Panc1 (cell line): ENCODE measurements at regions not wholly inside any gene's neighbourhood (a gene's known extent, or its start where the extent isn't known, plus 50 kb on each side); places are given as distances from the start of the nearest gene placed in this dataset.
A peak's percentile ranks its signal among the peaks of the same experiment; 100 is the strongest.

ENCODE experiments used
- ATAC-seq: fragments of 200-7000 bp; cut with Tn5 transposase; 2 replicates; pipeline ENCODE4 v1.9.1; 2020; ENCODE audit warnings: mild to moderate bottlenecking, moderate library complexity
- BruUV-seq: library from RNA; stranded (reverse); fragments of 400-500 nt; replicated peaks from 2 replicates; lab custom pipeline; 2021; lab: Mats Ljungman, UMichigan
- CTCF ChIA-PET: fragments of 300-600 bp; sonication (Branson Sonifier 250); formaldehyde crosslinking; loops from one replicate; lab custom pipeline; 2022; ENCODE audit warnings: antibody characterized with exemption; lab: Charles Lee
- POLR2A ChIA-PET: fragments of 300-600 bp; sonication (Branson Sonifier 250); formaldehyde crosslinking; loops from one replicate; lab custom pipeline; 2022; ENCODE audit warnings: antibody characterized with exemption; lab: Charles Lee
- DNase-seq: peaks from one replicate; pipeline ENCODE4 v3.0.0-alpha.2; 2010; ENCODE audit warnings: low read depth, low spot score
- H3K27ac ChIP-seq: 2 replicates; pipeline ENCODE4 v1.5.1; 2011; ENCODE audit warnings: mild to moderate bottlenecking, low read length, inconsistent platforms
- H3K27me3 ChIP-seq: fragments of 200-500 bp; sonication (Bioruptor generic); 2 replicates; pipeline ENCODE4 v1.6.0; 2014; ENCODE audit warnings: low read length, inconsistent platforms; ENCODE audit not compliant: control insufficient read depth, insufficient read depth
- H3K36me3 ChIP-seq: fragments of 200-500 bp; sonication (Bioruptor generic); 2 replicates; pipeline ENCODE4 v1.5.1; 2014; ENCODE audit warnings: inconsistent platforms, mild to moderate bottlenecking, low read length, moderate library complexity; ENCODE audit not compliant: control insufficient read depth, insufficient read depth
- H3K4me1 ChIP-seq: 2 replicates; pipeline ENCODE4 v1.5.1; 2011; ENCODE audit warnings: inconsistent platforms, mild to moderate bottlenecking, low read length, moderate library complexity; ENCODE audit not compliant: control insufficient read depth, insufficient read depth
- H3K4me3 ChIP-seq, 2 experiments: 2 replicates each; pipeline ENCODE4 v1.5.1; 2011 to 2012; ENCODE audit warnings: low read depth in 2 of 2, low read length in 2 of 2, mild to moderate bottlenecking in 2 of 2, inconsistent platforms in 1 of 2, moderate library complexity in 1 of 2
- H3K9me3 ChIP-seq: fragments of 200-500 bp; sonication (Bioruptor generic); 2 replicates; pipeline ENCODE4 v1.5.1; 2014; ENCODE audit warnings: low read depth, mild to moderate bottlenecking, inconsistent platforms, low read length, moderate library complexity; ENCODE audit not compliant: control insufficient read depth, insufficient read depth
- CTCF ChIP-seq: fragments of 450-650 bp; IDR thresholded peaks from 2 replicates; pipeline ENCODE4 v1.5.1; 2017; ENCODE audit warnings: mild to moderate bottlenecking
- POLR2AphosphoS5 ChIP-seq: IDR thresholded peaks from 2 replicates; pipeline ENCODE4 v1.6.1; 2012; ENCODE audit warnings: mild to moderate bottlenecking, low read depth, low read length, moderate library complexity
- REST ChIP-seq, 2 experiments: IDR thresholded peaks; 2 replicates each; pipeline ENCODE4 v1.6.1; 2011 to 2012; ENCODE audit warnings: low read depth in 2 of 2, control low read depth in 1 of 2, low read length in 1 of 2, mild to moderate bottlenecking in 1 of 2, moderate library complexity in 1 of 2; ENCODE audit not compliant: insufficient read depth in 1 of 2
- SIN3A ChIP-seq: IDR thresholded peaks from 2 replicates; pipeline ENCODE4 v1.6.1; 2012; ENCODE audit warnings: low read depth, mild to moderate bottlenecking, low read length, moderate library complexity, borderline replicate concordance; ENCODE audit not compliant: insufficient read depth
- TCF7L2 ChIP-seq: IDR thresholded peaks from 2 replicates; pipeline ENCODE4 v1.6.1; 2011; ENCODE audit warnings: mild to moderate bottlenecking, low read depth, low read length, inconsistent platforms
- in situ Hi-C: cut with HindIII; loops from 2 replicates; pipeline ENCODE4 v1.10.0; 2016; ENCODE audit warnings: low sequenced_read_pairs, low pct_unique_long_range_greater_than_20kb
- intact Hi-C: fragments of 100-400 bp; cut with micrococcal nuclease; formaldehyde crosslinking; loops from one replicate; pipeline ENCODE4 v1.10.0; 2022; ENCODE audit not compliant: unreplicated experiment

GRCh38 chr3:22729981-22730380 lies 473.1 kb upstream of the UBE2E2 start:
- no peaks in the 10 kb centered on the region for H3K27me3 ChIP-seq
- ChIA-PET CTCF (no interaction called here), POLR2A (no interaction called here)
- no peak overlapping the region for H3K27ac ChIP-seq
- intact Hi-C loops = loop anchor here (10.0 kb wide), 1 partner anchor 235 kb away; no protein-coding TSS in a partner anchor
- in situ Hi-C loops = no loop called here
- no peak overlapping the region for H3K4me3 ChIP-seq
- no peak for ATAC-seq
- no peaks in the 10 kb centered on the region for H3K36me3 ChIP-seq
- no TSS peak for BruUV-seq
- no peaks in the 10 kb centered on the region for H3K9me3 ChIP-seq
- no peak for DNase-seq
- H3K4me1 ChIP-seq = no peaks in the 10 kb centered on the region
- TF ChIP-seq CTCF = peak; percentile 24; the same call in 1 of the 2 replicates
- TF ChIP-seq REST (IDR thresholded peaks at IDR 0.05; ENCODE audit: insufficient read depth in 1 of 2, low read depth in 2 of 2, low read length in 1 of 2) = no peak

- no peak overlapping the region for H3K4me3 ChIP-seq
- in situ Hi-C loops = no loop called here
- no TSS peak for BruUV-seq
- H3K27ac ChIP-seq = no peak overlapping the region
- no peak for ATAC-seq
- DNase-seq = no peak
- intact Hi-C loops = loop anchor here (10.0 kb wide), 1 partner anchor 234 kb away; no protein-coding TSS in a partner anchor
- no peaks in the 10 kb centered on the region for H3K36me3 ChIP-seq
- H3K4me1 ChIP-seq = no peaks in the 10 kb centered on the region
- no peaks in the 10 kb centered on the region for H3K27me3 ChIP-seq
- ChIA-PET POLR2A (no interaction called here), CTCF (no interaction called here)
- TF ChIP-seq POLR2AphosphoS5 (no peak), SIN3A (no peak), REST (IDR thresholded peaks at IDR 0.05; ENCODE audit: insufficient read depth in 1 of 2, low read depth in 2 of 2, low read length in 1 of 2) (no peak), TCF7L2 (no peak), CTCF (no peak)
- no peaks in the 10 kb centered on the region for H3K9me3 ChIP-seq
Measured at GRCh38 chr3:22730701-22731100, 472.4 kb upstream of the UBE2E2 start.
